Breast epithelium (tissue), 4 donors: ENCODE measurements at regions not wholly inside any gene's neighbourhood (a gene's known extent, or its start where the extent isn't known, plus 50 kb on each side); places are given as distances from the start of the nearest gene placed in this dataset.
"Not testable (repeated sequence)": the region's sequence is repeated elsewhere in the genome, so short reads cannot be mapped to it uniquely, and the experiment has no call there.

ENCODE experiments used
- DNase-seq, 2 donors: peaks; one replicate each; pipeline ENCODE4 v3.0.0-alpha.2; 2019; ENCODE audit warnings: low spot score in 2 of 2
- H3K27ac ChIP-seq, 2 donors: fragments of 200-600 bp; sonication (generic) in 1 of 2; one replicate each; pipeline ENCODE4 v1.5.1; 2016 to 2019; ENCODE audit warnings: mild to moderate bottlenecking in 1 of 2
- H3K27me3 ChIP-seq, 2 donors: fragments of 200-600 bp; sonication (generic) in 1 of 2; one replicate each; pipeline versions ENCODE4 v1.5.1 to v1.6.0; 2017 to 2019; ENCODE audit warnings: control low read depth in 1 of 2, mild to moderate bottlenecking in 1 of 2
- H3K36me3 ChIP-seq: fragments of 200-600 bp; one replicate; pipeline ENCODE4 v1.5.1; 2019
- H3K4me1 ChIP-seq, 2 donors: fragments of 200-600 bp; sonication (generic); one replicate each; pipeline ENCODE4 v1.5.1; 2016 to 2019; ENCODE audit warnings: control low read depth in 1 of 2
- H3K4me3 ChIP-seq, 3 donors: fragments of 200-600 bp; sonication (generic); 1 replicate in 2 of 3; 2 replicates in 1 of 3; pipeline ENCODE4 v1.5.1; 2016 to 2019; ENCODE audit warnings: mild to moderate bottlenecking in 3 of 3, moderate library complexity in 2 of 3
- H3K9me3 ChIP-seq, 2 donors: fragments of 200-600 bp; sonication (generic) in 1 of 2; one replicate each; pipeline ENCODE4 v1.5.1; 2016 to 2019; ENCODE audit warnings: control low read depth in 1 of 2
- POLR2A ChIP-seq: fragments of 450-650 bp; IDR thresholded peaks from one replicate; pipeline ENCODE4 v1.6.1; 2016; ENCODE audit warnings: antibody characterized with exemption, mild to moderate bottlenecking, moderate library complexity
- POLR2AphosphoS5 ChIP-seq, 3 donors: sonication (generic); formaldehyde crosslinking; IDR thresholded peaks; one replicate each; pipeline ENCODE4 v1.6.1; 2017; ENCODE audit warnings: antibody characterized with exemption in 3 of 3
- intact Hi-C: fragments of 100-400 bp; cut with DNase I; formaldehyde crosslinking; loops from one replicate; pipeline ENCODE4 v1.15.1; 2023; ENCODE audit warnings: low total_unique reads
- TF ChIP-seq, protein P1 (sequence below), 3 donors: fragments of 450-650 bp; IDR thresholded peaks; one replicate each; pipeline ENCODE4 v1.5.1; 2016 to 2017; ENCODE audit warnings: antibody characterized with exemption in 3 of 3, mild to moderate bottlenecking in 3 of 3, moderate library complexity in 3 of 3

DNA sequence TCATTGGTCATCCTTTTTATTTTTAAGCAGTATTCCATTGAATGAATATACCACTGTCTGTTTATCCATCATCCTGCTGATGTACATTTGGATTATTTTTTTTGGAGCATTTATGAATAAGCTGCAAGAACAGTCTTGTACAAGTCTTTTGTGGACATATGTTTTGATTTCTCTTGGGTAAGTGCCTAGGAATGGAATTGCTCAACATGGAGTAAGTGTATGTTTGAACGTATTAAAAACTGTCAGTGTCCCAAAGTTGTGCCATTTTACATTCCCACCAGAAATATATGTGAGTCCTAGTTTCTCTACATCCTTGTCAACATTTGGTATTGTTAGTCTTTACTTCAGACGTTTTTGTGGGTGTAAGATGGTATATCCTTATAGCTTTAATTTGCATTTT lies 287.0 kb upstream of the POF1B start:
- no peak for DNase-seq
- H3K27me3 ChIP-seq: no peaks in the 10 kb centered on the region
- peaks cover 0 to under 1% of the 10 kb centered on the region in 2 donors for H3K9me3 ChIP-seq
- H3K4me3 ChIP-seq: no peak overlapping the region
- H3K4me1 ChIP-seq: no peaks in the 10 kb centered on the region
- H3K27ac ChIP-seq: no peak overlapping the region
- TF ChIP-seq, protein P1, sequence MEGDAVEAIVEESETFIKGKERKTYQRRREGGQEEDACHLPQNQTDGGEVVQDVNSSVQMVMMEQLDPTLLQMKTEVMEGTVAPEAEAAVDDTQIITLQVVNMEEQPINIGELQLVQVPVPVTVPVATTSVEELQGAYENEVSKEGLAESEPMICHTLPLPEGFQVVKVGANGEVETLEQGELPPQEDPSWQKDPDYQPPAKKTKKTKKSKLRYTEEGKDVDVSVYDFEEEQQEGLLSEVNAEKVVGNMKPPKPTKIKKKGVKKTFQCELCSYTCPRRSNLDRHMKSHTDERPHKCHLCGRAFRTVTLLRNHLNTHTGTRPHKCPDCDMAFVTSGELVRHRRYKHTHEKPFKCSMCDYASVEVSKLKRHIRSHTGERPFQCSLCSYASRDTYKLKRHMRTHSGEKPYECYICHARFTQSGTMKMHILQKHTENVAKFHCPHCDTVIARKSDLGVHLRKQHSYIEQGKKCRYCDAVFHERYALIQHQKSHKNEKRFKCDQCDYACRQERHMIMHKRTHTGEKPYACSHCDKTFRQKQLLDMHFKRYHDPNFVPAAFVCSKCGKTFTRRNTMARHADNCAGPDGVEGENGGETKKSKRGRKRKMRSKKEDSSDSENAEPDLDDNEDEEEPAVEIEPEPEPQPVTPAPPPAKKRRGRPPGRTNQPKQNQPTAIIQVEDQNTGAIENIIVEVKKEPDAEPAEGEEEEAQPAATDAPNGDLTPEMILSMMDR (IDR thresholded peaks at IDR 0.05): no peak
- TF ChIP-seq POLR2A (no peak), POLR2AphosphoS5 (IDR thresholded peaks at IDR 0.05) (no peak)
- no peaks in the 10 kb centered on the region for H3K36me3 ChIP-seq
- intact Hi-C loops: no loop called here

DNA sequence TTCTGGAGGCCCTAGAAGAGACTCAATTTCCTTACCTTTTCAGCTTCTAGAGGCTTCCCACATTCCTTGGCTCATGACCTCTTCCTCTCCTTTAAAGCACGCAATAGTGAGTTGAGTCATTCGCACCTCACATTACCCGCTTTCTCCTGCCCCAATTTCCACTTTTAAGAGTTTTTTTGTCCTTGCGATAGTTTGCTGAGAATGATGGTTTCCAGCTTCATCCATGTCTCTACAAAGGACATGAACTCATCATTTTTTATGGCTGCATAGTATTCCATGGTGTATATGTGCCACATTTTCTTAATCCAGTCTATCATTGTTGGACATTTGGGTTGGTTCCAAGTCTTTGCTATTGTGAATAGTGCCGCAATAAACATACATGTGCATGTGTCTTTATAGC lies 284.5 kb upstream of the POF1B start:
- H3K36me3 ChIP-seq, H3K4me3 ChIP-seq, H3K4me1 ChIP-seq, H3K9me3 ChIP-seq, intact Hi-C loops, H3K27me3 ChIP-seq, H3K27ac ChIP-seq, DNase-seq: not testable (repeated sequence)

DNA sequence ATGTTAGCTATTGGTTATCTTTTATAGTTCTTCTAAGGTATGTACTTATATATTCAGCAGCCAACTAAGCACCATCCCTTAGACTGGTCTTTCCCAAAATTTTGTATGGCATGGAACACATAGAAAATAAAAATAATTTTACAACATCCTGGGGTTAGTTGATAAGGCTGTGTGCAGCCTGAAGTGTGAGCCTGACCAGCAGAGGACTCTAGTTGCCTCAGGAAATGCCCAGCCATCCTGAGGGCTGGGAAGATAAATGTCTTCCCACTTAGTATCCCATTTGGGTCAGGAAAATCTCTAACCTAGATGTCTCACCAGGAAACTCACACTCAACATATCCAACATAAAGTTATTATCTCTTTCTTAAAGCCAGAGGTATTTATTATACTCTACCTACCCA lies 251.4 kb upstream of the POF1B start:
- H3K9me3 ChIP-seq: no peaks in the 10 kb centered on the region
- H3K4me1 ChIP-seq: no peaks in the 10 kb centered on the region
- no peak for TF ChIP-seq POLR2AphosphoS5 (IDR thresholded peaks at IDR 0.05)
- H3K4me3 ChIP-seq: no peak overlapping the region
- DNase-seq: no peak
- intact Hi-C loops: no loop called here
- H3K27me3 ChIP-seq: peaks cover 0 to 10% of the 10 kb centered on the region in 2 donors
- no peak overlapping the region for H3K27ac ChIP-seq
- H3K36me3 ChIP-seq: no peaks in the 10 kb centered on the region

DNA sequence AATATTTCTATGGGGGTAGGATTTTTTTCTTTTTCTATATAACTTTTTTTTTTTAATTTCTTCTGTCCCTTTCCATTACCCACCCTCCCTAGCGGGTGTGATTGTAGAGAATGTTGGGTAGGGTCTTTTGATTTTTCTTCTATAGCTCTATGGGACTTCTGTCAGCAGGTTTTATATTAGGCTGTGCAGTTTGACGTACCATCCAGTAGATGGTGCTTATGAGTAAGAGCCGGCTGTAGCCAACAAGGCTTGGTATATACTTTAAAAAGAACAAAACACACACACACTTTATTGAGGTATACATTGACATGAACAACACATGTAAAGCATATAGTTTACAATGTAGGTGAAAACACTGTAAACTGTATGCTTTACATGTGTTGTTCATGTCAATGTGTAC lies 247.9 kb upstream of the POF1B start:
- Histone ChIP-seq H3K9me3 (no peaks in the 10 kb centered on the region), H3K4me3 (no peak overlapping the region), H3K36me3 (no peaks in the 10 kb centered on the region), H3K4me1 (no peaks in the 10 kb centered on the region), H3K27me3 (peaks cover 0 to 10% of the 10 kb centered on the region in 2 donors), H3K27ac (no peak overlapping the region)
- no peak for TF ChIP-seq POLR2A
- TF ChIP-seq, protein P1 (IDR thresholded peaks at IDR 0.05): no peak
- TF ChIP-seq POLR2AphosphoS5 (IDR thresholded peaks at IDR 0.05): no peak
- DNase-seq: no peak
- intact Hi-C loops: loop anchor here (5.0 kb wide), 1 partner anchor 1110 kb away; no protein-coding TSS in a partner anchor

DNA sequence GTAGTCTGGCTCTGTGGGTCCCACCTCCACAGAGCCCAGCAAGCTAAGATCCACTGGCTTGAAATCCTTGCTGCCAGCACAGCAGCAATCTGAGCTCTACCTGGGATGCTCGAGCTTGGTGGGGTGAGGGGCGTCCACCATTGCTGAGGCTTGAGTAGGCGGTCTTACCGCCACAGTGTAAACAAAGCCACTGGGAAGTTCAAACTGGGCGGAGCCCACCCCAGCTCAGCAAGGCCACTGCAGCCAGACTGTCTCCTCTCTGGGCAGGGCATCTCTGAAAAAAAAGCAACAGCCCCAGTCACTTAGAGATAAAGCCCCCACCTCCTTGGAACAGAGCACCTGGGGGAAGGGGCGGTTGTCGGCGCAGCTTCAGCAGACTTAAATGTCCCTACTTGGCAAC lies 243.2 kb upstream of the POF1B start:
- Histone ChIP-seq H3K4me3 (no peak overlapping the region), H3K36me3 (no peaks in the 10 kb centered on the region), H3K4me1 (no peaks in the 10 kb centered on the region), H3K27me3 (peaks cover 0 to 27% of the 10 kb centered on the region in 2 donors), H3K27ac (no peak overlapping the region), H3K9me3 (peaks cover 0 to 8% of the 10 kb centered on the region in 2 donors)
- DNase-seq: no peak
- TF ChIP-seq, protein P1 (IDR thresholded peaks at IDR 0.05): no peak
- no peak for TF ChIP-seq POLR2AphosphoS5 (IDR thresholded peaks at IDR 0.05)
- TF ChIP-seq POLR2A: no peak
- intact Hi-C loops: no loop called here

DNA sequence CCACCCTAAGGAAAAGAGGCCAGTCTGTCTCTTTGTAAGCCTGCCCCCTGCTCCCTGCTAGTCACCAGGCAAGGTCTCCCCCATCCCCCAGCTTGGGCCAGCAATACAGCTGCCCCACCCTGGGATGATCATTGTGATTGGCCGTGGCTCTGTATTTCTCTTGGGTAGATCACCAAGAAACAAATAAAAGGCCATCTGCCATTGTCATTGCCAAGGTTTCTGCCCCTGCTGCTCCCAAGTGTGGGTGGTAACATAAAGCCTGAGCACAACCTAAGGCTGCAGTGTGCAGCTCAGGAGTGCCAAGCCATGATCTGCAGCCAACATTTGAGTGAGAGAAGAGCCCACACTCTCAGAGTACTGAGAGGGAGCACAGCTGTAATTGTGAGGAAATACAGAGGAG lies 241.0 kb upstream of the POF1B start:
- no peak overlapping the region for H3K4me3 ChIP-seq
- DNase-seq: no peak
- TF ChIP-seq, protein P1 (IDR thresholded peaks at IDR 0.05): no peak
- TF ChIP-seq POLR2A: no peak
- TF ChIP-seq POLR2AphosphoS5 (IDR thresholded peaks at IDR 0.05): no peak

More for the DNA sequence above, 241.0 kb upstream of the POF1B start:
- Histone ChIP-seq H3K36me3 (no peaks in the 10 kb centered on the region), H3K27ac (no peak overlapping the region), H3K9me3 (peaks cover 0 to 8% of the 10 kb centered on the region in 2 donors), H3K4me1 (no peaks in the 10 kb centered on the region), H3K27me3 (peaks cover 0 to 27% of the 10 kb centered on the region in 2 donors)
- intact Hi-C loops: no loop called here
